DOHH2 (cell line): ENCODE measurements at regions not wholly inside any gene's neighbourhood (a gene's known extent, or its start where the extent isn't known, plus 50 kb on each side); places are given as distances from the start of the nearest gene placed in this dataset.

Experiments used
- H3F3A ChIP-seq: fragments of 200-600 bp; sonication (generic), shearing (Covaris generic); 2 replicates; pipeline ENCODE4 v1.6.0; 2016; ENCODE audit warnings: antibody characterized with exemption, mild to moderate bottlenecking; ENCODE audit not compliant: control insufficient read depth, insufficient read depth
- H3K27ac ChIP-seq: fragments of 200-600 bp; sonication (generic); 2 replicates; pipeline ENCODE4 v1.5.1; 2014; ENCODE audit warnings: low read depth, mild to moderate bottlenecking, low read length, moderate library complexity
- H3K27me3 ChIP-seq: fragments of 200-600 bp; sonication (generic); 2 replicates; pipeline ENCODE4 v1.6.1; 2014; ENCODE audit warnings: mild to moderate bottlenecking, low read length, mixed read lengths; ENCODE audit not compliant: control insufficient read depth
- H3K36me3 ChIP-seq: fragments of 200-600 bp; sonication (generic); 2 replicates; pipeline ENCODE4 v1.6.1; 2014; ENCODE audit warnings: mild to moderate bottlenecking, low read length, moderate library complexity, mixed read lengths; ENCODE audit not compliant: control insufficient read depth
- H3K4me1 ChIP-seq: fragments of 200-600 bp; sonication (generic); 2 replicates; pipeline ENCODE4 v1.6.1; 2014; ENCODE audit warnings: mild to moderate bottlenecking, low read length, mixed read lengths; ENCODE audit not compliant: control insufficient read depth
- H3K4me2 ChIP-seq: fragments of 200-600 bp; sonication (generic); 2 replicates; pipeline ENCODE4 v1.6.0; 2014; ENCODE audit warnings: mild to moderate bottlenecking, low read length, moderate library complexity
- H3K4me3 ChIP-seq: fragments of 200-600 bp; sonication (generic); 2 replicates; pipeline ENCODE4 v1.5.1; 2014; ENCODE audit warnings: mild to moderate bottlenecking, low read length, mixed read lengths
- H3K79me2 ChIP-seq: fragments of 200-600 bp; sonication (generic); 2 replicates; pipeline ENCODE4 v1.6.1; 2014; ENCODE audit warnings: mild to moderate bottlenecking, low read length, mixed read lengths; ENCODE audit not compliant: control insufficient read depth
- H3K9me2 ChIP-seq: fragments of 200-600 bp; sonication (generic); replicated peaks from 2 replicates; pipeline ENCODE4 v1.6.1; 2014; ENCODE audit warnings: mild to moderate bottlenecking, low read length, mixed read lengths; ENCODE audit not compliant: control insufficient read depth
- H3K9me3 ChIP-seq: fragments of 200-600 bp; sonication (generic); 2 replicates; pipeline ENCODE4 v1.6.1; 2014; ENCODE audit warnings: antibody characterized with exemption, low read length, mixed read lengths; ENCODE audit not compliant: control insufficient read depth, insufficient read depth
- H4K20me1 ChIP-seq: fragments of 200-600 bp; sonication (generic); 2 replicates; pipeline ENCODE4 v1.6.0; 2014; ENCODE audit warnings: low read depth, mild to moderate bottlenecking, antibody characterized with exemption, low read length, moderate library complexity; ENCODE audit not compliant: control insufficient read depth, insufficient read depth
- EZH2phosphoT487 ChIP-seq: fragments of 200-600 bp; sonication (generic); IDR thresholded peaks from 2 replicates; pipeline ENCODE4 v1.6.1; 2017; ENCODE audit warnings: borderline replicate concordance, mild to moderate bottlenecking, antibody characterized with exemption, low read length, moderate library complexity, mixed read lengths
- TF ChIP-seq, protein P1 (sequence below): fragments of 200-600 bp; sonication (generic); IDR thresholded peaks from one replicate; pipeline ENCODE4 v1.5.1; 2014; ENCODE audit warnings: antibody characterized with exemption, mild to moderate bottlenecking, low read depth, low read length; ENCODE audit not compliant: poor library complexity, severe bottlenecking

DNA sequence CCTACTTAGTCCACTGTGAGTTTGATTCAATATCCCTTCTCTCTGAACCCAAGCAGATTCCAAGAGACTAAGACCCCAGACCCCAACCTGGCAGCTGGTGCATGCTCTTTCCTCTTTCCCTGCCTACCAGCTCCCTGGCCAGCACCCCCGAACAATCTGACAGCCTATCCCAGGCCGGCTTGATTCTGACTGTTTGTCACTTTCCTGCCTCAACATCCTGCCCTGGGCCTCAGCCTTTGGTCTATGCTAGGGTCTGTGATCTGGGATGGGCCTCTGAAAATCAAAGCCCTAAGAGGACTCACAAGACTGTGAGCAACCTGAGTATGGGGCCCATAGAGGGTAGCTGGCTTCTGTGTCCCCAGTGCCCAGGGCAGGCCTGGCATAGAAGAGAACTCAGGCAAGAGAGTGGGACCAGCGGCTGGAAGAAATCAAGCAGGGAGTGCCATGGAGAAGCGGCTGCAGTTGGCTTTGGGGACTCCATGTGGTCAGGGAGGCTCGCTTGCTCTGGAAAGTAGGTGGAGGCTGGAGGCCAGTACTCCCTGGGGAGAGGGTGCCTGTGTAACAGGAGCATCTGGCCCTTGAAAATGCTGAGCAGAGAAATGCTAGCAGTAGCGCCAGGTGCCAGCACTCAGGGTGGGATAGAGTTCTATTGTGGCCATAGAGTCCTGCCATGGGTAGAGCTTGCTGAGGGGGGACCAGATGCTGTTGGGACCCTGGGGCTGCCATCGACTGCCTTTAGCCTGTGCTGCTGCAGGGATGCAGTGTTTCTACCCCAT lies 343.9 kb downstream of the DYSF start:
- Histone ChIP-seq H3F3A (no peaks in the 10 kb centered on the region), H3K4me1 (no peaks in the 10 kb centered on the region), H3K36me3 (no peaks in the 10 kb centered on the region), H4K20me1 (no peaks in the 10 kb centered on the region), H3K79me2 (no peaks in the 10 kb centered on the region), H3K4me3 (no peak overlapping the region), H3K27me3 (no peaks in the 10 kb centered on the region), H3K27ac (no peak overlapping the region), H3K9me2 (no peaks in the 10 kb centered on the region), H3K9me3 (no peaks in the 10 kb centered on the region), H3K4me2 (no peak overlapping the region)
- TF ChIP-seq, protein P1, sequence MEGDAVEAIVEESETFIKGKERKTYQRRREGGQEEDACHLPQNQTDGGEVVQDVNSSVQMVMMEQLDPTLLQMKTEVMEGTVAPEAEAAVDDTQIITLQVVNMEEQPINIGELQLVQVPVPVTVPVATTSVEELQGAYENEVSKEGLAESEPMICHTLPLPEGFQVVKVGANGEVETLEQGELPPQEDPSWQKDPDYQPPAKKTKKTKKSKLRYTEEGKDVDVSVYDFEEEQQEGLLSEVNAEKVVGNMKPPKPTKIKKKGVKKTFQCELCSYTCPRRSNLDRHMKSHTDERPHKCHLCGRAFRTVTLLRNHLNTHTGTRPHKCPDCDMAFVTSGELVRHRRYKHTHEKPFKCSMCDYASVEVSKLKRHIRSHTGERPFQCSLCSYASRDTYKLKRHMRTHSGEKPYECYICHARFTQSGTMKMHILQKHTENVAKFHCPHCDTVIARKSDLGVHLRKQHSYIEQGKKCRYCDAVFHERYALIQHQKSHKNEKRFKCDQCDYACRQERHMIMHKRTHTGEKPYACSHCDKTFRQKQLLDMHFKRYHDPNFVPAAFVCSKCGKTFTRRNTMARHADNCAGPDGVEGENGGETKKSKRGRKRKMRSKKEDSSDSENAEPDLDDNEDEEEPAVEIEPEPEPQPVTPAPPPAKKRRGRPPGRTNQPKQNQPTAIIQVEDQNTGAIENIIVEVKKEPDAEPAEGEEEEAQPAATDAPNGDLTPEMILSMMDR = no peak
- TF ChIP-seq EZH2phosphoT487 = no peak

GRCh38 chr2:71796174-71796593 lies 342.8 kb downstream of the DYSF start:
- no peak for TF ChIP-seq EZH2phosphoT487
- TF ChIP-seq, protein P1 = no peak
- Histone ChIP-seq H3K4me2 (no peak overlapping the region), H3K79me2 (no peaks in the 10 kb centered on the region), H3K27me3 (no peaks in the 10 kb centered on the region), H3F3A (no peaks in the 10 kb centered on the region), H3K9me2 (no peaks in the 10 kb centered on the region), H3K4me3 (no peak overlapping the region), H3K36me3 (no peaks in the 10 kb centered on the region), H3K4me1 (no peaks in the 10 kb centered on the region), H3K27ac (no peak overlapping the region), H4K20me1 (no peaks in the 10 kb centered on the region), H3K9me3 (no peaks in the 10 kb centered on the region)

DNA sequence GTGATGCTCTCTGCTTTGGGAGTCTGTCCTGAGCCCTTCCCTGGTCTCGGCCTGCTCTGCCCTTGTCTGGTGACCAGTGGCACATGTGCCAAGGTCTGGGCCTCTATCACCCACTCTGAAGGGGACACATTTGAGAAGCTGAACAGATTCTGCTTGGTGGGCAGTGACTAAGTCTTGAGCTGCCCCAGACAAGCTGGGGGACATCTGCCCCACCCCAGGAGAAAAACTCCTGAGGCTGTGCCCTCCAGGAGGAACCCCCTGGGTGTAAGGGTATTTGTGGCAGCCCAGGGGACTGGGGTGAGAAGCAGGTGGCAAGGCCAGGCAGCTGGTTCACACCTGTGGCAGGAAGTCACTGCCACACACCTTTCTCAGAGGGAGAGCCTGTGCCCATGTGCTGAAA lies 342.1 kb downstream of the DYSF start:
- TF ChIP-seq, protein P1 = no peak
- TF ChIP-seq EZH2phosphoT487 = no peak
- Histone ChIP-seq H3K36me3 (no peaks in the 10 kb centered on the region), H3K4me1 (no peaks in the 10 kb centered on the region), H3K27ac (no peak overlapping the region), H3K4me3 (no peak overlapping the region), H4K20me1 (no peaks in the 10 kb centered on the region), H3F3A (no peaks in the 10 kb centered on the region), H3K4me2 (no peak overlapping the region), H3K27me3 (no peaks in the 10 kb centered on the region), H3K9me3 (no peaks in the 10 kb centered on the region), H3K79me2 (no peaks in the 10 kb centered on the region), H3K9me2 (no peaks in the 10 kb centered on the region)
